ENCODE measurements at regions not wholly inside any gene's neighbourhood (a gene's known extent, or its start where the extent isn't known, plus 50 kb on each side); places are given as distances from the start of the nearest gene placed in this dataset.

- Mint-ChIP-seq H3K36me3 (ENCODE audit: insufficient read depth, unreplicated experiment) (no peaks in the 10 kb centered on the region), H3K4me1 (ENCODE audit: insufficient read depth, unreplicated experiment) (no peaks in the 10 kb centered on the region), H3K9me3 (ENCODE audit: unreplicated experiment) (no peaks in the 10 kb centered on the region), H3K27ac (ENCODE audit: low read depth, unreplicated experiment) (no peak overlapping the region), H3K4me3 (ENCODE audit: unreplicated experiment) (no peak overlapping the region), H3K27me3 (ENCODE audit: insufficient read depth, unreplicated experiment) (no peaks in the 10 kb centered on the region)
- ChIA-PET POLR2A (no interaction called here), CTCF (no interaction called here)
- DNase-seq (ENCODE audit: unreplicated experiment) = no peak
- BruUV-seq (replicated peaks) = no TSS peak
- intact Hi-C loops (cut with micrococcal nuclease) = no loop called here
- no peak for TF ChIP-seq CTCF (IDR thresholded peaks at IDR 0.05; ENCODE audit: unreplicated experiment)
Observed at GRCh38 chr1:104593413-104594187, 843.9 kb downstream of the AMY1C start.

GRCh38 chr1:104617474-104617873 is 867.8 kb downstream of the AMY1C start:
- BruUV-seq (replicated peaks) = no TSS peak
- intact Hi-C loops (cut with micrococcal nuclease) = no loop called here
- DNase-seq (ENCODE audit: unreplicated experiment) = no peak
- no peak for TF ChIP-seq CTCF (IDR thresholded peaks at IDR 0.05; ENCODE audit: unreplicated experiment)
- POLR2A ChIA-PET = no interaction called here
- Mint-ChIP-seq H3K4me3 (ENCODE audit: unreplicated experiment) (no peak overlapping the region), H3K36me3 (ENCODE audit: insufficient read depth, unreplicated experiment) (no peaks in the 10 kb centered on the region), H3K27ac (ENCODE audit: low read depth, unreplicated experiment) (no peak overlapping the region), H3K27me3 (ENCODE audit: insufficient read depth, unreplicated experiment) (no peaks in the 10 kb centered on the region), H3K4me1 (ENCODE audit: insufficient read depth, unreplicated experiment) (no peaks in the 10 kb centered on the region), H3K9me3 (ENCODE audit: unreplicated experiment) (no peaks in the 10 kb centered on the region)
- CTCF ChIA-PET = no interaction called here

- H3K9me3 Mint-ChIP-seq (ENCODE audit: unreplicated experiment) = no peaks in the 10 kb centered on the region
- no peak for TF ChIP-seq CTCF (IDR thresholded peaks at IDR 0.05; ENCODE audit: unreplicated experiment)
- no peaks in the 10 kb centered on the region for H3K4me1 Mint-ChIP-seq (ENCODE audit: insufficient read depth, unreplicated experiment)
- BruUV-seq (replicated peaks) = no TSS peak
- H3K27ac Mint-ChIP-seq (ENCODE audit: low read depth, unreplicated experiment) = no peak overlapping the region
- no peaks in the 10 kb centered on the region for H3K36me3 Mint-ChIP-seq (ENCODE audit: insufficient read depth, unreplicated experiment)
- intact Hi-C loops (cut with micrococcal nuclease) = no loop called here
- no peaks in the 10 kb centered on the region for H3K27me3 Mint-ChIP-seq (ENCODE audit: insufficient read depth, unreplicated experiment)
- CTCF ChIA-PET = interaction anchor here (1.3 kb wide), 1 partner anchor 9 kb away, joined by 4 read pairs; no protein-coding TSS in a partner anchor
- H3K4me3 Mint-ChIP-seq (ENCODE audit: unreplicated experiment) = no peak overlapping the region
- no peak for DNase-seq (ENCODE audit: unreplicated experiment)
- POLR2A ChIA-PET = no interaction called here
Observed at GRCh38 chr1:104621221-104621620, 871.5 kb downstream of the AMY1C start.

DNA sequence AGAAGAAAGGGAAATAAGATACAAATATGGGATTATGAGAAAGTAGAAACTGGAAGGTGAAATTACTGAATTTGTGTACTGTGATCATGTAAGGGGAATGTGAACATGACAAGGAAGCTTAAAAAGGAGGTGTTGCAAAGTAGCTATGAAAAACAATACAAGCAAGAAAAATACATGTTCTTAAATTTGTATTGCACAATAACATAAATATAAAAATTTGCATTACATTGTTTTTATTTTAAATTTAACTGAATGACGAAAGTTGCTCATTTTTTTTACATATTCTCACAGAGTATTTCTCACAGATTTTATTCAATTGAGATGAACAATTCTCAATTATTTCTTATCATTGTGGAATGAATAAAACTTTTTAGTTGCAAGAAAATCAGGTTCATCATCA is 874.8 kb downstream of the AMY1C start:
- H3K4me3 Mint-ChIP-seq (ENCODE audit: unreplicated experiment) = no peak overlapping the region
- no peak for TF ChIP-seq CTCF (IDR thresholded peaks at IDR 0.05; ENCODE audit: unreplicated experiment)
- no TSS peak for BruUV-seq (replicated peaks)
- no peaks in the 10 kb centered on the region for H3K4me1 Mint-ChIP-seq (ENCODE audit: insufficient read depth, unreplicated experiment)
- no peaks in the 10 kb centered on the region for H3K36me3 Mint-ChIP-seq (ENCODE audit: insufficient read depth, unreplicated experiment)
- no peaks in the 10 kb centered on the region for H3K27me3 Mint-ChIP-seq (ENCODE audit: insufficient read depth, unreplicated experiment)
- H3K9me3 Mint-ChIP-seq (ENCODE audit: unreplicated experiment) = no peaks in the 10 kb centered on the region
- no peak for DNase-seq (ENCODE audit: unreplicated experiment)
- intact Hi-C loops (cut with micrococcal nuclease) = no loop called here
- CTCF ChIA-PET = no interaction called here
- POLR2A ChIA-PET = no interaction called here
- no peak overlapping the region for H3K27ac Mint-ChIP-seq (ENCODE audit: low read depth, unreplicated experiment)

Data from MCF 10A (cell line).